Kidney epithelial cell (primary cell): ENCODE measurements at regions not wholly inside any gene's neighbourhood (a gene's known extent, or its start where the extent isn't known, plus 50 kb on each side); places are given as distances from the start of the nearest gene placed in this dataset.

Source experiments
- DNase-seq: peaks from one replicate; pipeline ENCODE4 v3.0.0-alpha.2; 2010; ENCODE audit warnings: low read depth
- H3K27me3 ChIP-seq: 2 replicates; pipeline ENCODE4 v1.6.0; 2011; ENCODE audit warnings: low read length; ENCODE audit not compliant: control insufficient read depth, insufficient read depth
- H3K36me3 ChIP-seq: 2 replicates; pipeline ENCODE4 v1.5.1; 2011; ENCODE audit warnings: low read length; ENCODE audit not compliant: control insufficient read depth, insufficient read depth
- H3K4me3 ChIP-seq: 2 replicates; pipeline ENCODE4 v1.5.1; 2011; ENCODE audit warnings: low read depth, mild to moderate bottlenecking, control low read depth, low read length
- TF ChIP-seq, protein P1 (sequence below): IDR thresholded peaks from 2 replicates; pipeline ENCODE4 v1.5.1; 2011; ENCODE audit warnings: mild to moderate bottlenecking, moderate library complexity, low read length, control low read depth, inconsistent platforms; ENCODE audit not compliant: insufficient read depth, poor library complexity, severe bottlenecking

DNA sequence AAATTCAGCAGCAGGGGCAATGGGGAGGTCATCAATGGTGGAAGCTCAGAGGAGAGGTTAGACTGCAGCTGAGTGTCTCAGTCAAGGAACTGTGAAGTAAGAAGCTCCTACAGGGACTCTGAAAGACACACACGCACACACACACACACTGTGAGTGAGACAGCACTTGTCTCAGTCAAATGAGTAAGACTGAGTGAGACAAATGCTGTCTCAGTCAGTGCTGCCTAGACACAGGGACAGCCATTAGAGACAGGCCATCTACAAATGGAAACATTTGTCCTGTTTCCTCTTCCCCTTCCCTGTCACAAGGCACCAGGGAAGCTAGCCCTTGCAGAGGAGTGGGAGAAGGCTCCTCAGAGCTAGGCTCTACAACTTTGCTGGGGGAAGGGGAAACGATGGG lies 577.4 kb upstream of the GCFC2 start:
- TF ChIP-seq, protein P1, sequence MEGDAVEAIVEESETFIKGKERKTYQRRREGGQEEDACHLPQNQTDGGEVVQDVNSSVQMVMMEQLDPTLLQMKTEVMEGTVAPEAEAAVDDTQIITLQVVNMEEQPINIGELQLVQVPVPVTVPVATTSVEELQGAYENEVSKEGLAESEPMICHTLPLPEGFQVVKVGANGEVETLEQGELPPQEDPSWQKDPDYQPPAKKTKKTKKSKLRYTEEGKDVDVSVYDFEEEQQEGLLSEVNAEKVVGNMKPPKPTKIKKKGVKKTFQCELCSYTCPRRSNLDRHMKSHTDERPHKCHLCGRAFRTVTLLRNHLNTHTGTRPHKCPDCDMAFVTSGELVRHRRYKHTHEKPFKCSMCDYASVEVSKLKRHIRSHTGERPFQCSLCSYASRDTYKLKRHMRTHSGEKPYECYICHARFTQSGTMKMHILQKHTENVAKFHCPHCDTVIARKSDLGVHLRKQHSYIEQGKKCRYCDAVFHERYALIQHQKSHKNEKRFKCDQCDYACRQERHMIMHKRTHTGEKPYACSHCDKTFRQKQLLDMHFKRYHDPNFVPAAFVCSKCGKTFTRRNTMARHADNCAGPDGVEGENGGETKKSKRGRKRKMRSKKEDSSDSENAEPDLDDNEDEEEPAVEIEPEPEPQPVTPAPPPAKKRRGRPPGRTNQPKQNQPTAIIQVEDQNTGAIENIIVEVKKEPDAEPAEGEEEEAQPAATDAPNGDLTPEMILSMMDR: no peak
- DNase-seq: no peak
- no peaks in the 10 kb centered on the region for H3K36me3 ChIP-seq
- no peak overlapping the region for H3K4me3 ChIP-seq
- H3K27me3 ChIP-seq: no peaks in the 10 kb centered on the region

DNA sequence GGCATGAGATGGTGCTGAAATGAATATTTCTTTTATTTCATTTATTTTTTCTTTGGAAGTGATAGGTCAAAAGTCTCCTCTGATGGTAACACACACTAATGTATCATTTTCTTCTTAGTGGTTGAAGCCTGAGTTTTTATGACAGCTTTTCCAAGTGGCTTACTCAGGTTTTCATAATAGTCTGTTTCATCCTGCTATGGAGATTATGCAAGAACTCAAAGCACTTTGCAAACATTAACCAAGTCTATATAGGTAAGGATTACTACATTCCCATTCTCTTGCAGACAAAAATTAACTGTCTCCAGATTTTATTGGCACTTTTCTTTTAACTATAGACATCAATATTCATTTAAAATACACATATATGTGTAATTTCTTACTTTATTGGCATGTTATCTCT lies 572.6 kb upstream of the GCFC2 start:
- Histone ChIP-seq H3K4me3 (no peak overlapping the region), H3K36me3 (no peaks in the 10 kb centered on the region), H3K27me3 (no peaks in the 10 kb centered on the region)
- DNase-seq: no peak
- TF ChIP-seq, protein P1: no peak

DNA sequence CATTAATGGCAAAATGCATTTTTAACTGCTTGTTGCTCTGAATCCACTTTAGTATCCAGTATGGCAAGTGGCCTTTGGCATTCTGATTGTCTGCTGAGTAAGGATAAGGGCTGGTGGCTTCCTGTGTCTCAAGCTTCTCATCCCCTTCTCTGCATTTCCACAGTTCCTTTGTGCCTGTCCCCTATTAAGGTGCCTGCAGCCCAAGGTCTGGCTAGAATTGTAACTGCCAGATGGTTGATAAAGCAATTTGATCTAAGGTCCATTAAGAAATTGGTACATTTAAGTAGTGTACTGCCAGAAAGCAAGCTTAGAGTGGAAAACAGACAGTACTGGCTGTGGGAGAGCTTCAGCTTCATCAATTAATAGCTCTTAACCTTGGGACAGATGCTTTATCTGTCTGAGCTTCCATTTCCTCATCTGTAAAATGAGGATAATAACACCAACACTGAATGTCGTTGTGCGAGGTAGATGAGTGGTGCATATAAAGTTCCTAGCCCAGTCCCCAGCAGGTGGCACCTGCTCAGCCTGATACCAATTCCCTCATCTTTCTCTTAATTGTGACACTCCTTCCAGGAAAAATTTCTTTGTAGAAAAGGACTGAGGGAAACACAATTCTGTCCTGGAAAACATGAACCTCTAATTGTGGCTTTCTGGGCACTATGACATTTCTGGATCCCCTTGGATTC lies 570.6 kb upstream of the GCFC2 start:
- no peak overlapping the region for H3K4me3 ChIP-seq
- no peaks in the 10 kb centered on the region for H3K36me3 ChIP-seq
- no peaks in the 10 kb centered on the region for H3K27me3 ChIP-seq
- no peak for DNase-seq
- TF ChIP-seq, protein P1: no peak

DNA sequence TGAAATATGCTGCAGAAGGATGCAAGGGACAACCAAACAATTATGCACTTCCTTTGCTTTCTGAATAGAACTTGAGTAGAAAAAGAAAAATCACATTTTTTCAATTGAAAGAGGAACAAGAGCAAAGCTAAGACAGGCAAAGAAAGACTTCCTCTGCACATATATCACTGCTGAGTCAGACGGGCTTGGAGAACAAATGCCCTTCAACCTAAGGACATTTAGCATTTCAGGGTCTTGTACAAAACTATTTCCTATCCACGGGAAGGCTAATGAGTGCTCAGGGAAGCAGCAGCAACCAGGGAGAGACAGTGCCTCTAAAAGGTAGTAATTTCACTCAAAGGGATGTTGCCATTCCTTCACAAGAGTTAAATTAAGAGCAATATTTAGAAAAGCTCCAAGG lies 570.0 kb upstream of the GCFC2 start:
- TF ChIP-seq, protein P1: no peak
- DNase-seq: no peak
- H3K4me3 ChIP-seq: no peak overlapping the region

DNA sequence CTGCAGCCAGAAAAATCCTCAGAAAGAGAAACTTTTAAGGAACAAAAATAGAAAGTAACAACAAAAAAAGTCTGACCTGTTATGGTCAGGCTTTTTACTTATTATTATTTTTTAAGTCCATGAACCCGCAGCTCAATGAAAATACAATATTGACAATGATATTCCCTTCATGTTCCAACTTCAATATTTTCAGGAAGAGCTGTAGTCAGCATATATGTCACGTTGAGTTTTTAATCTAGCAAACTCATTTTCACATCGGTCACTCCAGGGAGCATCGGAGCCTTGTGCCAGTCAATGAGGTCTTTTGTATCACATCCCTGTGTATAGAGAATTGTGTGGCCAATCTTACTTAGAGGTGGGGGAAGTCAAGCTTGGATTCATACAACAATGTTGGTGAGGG lies 568.4 kb upstream of the GCFC2 start:
- H3K4me3 ChIP-seq: no peak overlapping the region
- H3K36me3 ChIP-seq: no peaks in the 10 kb centered on the region
- no peak for DNase-seq
- TF ChIP-seq, protein P1: no peak
- H3K27me3 ChIP-seq: no peaks in the 10 kb centered on the region

More for the DNA sequence above, 570.0 kb upstream of the GCFC2 start:
- no peaks in the 10 kb centered on the region for H3K36me3 ChIP-seq
- no peaks in the 10 kb centered on the region for H3K27me3 ChIP-seq

DNA sequence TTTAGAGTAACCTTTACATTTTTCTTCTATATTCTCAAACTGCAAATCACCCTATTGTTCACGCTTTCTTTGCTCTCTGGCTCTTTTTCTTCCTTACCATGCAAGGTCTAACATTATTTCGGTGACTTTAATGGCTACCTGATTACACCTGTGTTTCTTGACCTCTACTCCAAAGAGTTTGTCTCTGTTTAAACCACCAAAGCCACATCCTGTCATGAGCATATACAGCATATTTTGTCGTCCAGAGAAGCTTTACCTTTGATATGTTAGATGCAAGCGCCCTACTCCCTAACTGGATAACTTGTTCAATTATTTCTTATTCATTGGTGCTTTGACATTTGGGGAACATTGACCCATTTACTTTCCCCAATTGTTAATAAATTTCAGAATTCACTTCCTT lies 565.1 kb upstream of the GCFC2 start:
- H3K27me3 ChIP-seq: no peaks in the 10 kb centered on the region
- H3K36me3 ChIP-seq: no peaks in the 10 kb centered on the region
- H3K4me3 ChIP-seq: no peak overlapping the region
- DNase-seq: no peak
- TF ChIP-seq, protein P1: no peak
